ENCODE measurements at regions not wholly inside any gene's neighbourhood (a gene's known extent, or its start where the extent isn't known, plus 50 kb on each side); places are given as distances from the start of the nearest gene placed in this dataset.

GRCh38 chr10:14448197-14448990 is 117.7 kb upstream of the FRMD4A start:
- intact Hi-C loops (cut with DNase I): no loop called here
- TF ChIP-seq, protein P1, sequence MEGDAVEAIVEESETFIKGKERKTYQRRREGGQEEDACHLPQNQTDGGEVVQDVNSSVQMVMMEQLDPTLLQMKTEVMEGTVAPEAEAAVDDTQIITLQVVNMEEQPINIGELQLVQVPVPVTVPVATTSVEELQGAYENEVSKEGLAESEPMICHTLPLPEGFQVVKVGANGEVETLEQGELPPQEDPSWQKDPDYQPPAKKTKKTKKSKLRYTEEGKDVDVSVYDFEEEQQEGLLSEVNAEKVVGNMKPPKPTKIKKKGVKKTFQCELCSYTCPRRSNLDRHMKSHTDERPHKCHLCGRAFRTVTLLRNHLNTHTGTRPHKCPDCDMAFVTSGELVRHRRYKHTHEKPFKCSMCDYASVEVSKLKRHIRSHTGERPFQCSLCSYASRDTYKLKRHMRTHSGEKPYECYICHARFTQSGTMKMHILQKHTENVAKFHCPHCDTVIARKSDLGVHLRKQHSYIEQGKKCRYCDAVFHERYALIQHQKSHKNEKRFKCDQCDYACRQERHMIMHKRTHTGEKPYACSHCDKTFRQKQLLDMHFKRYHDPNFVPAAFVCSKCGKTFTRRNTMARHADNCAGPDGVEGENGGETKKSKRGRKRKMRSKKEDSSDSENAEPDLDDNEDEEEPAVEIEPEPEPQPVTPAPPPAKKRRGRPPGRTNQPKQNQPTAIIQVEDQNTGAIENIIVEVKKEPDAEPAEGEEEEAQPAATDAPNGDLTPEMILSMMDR (IDR thresholded peaks at IDR 0.05): no peak
- no peak for TF ChIP-seq POLR2A (IDR thresholded peaks at IDR 0.05)
- H3K4me3 ChIP-seq: no peak overlapping the region
- H3K27me3 ChIP-seq: no peaks in the 10 kb centered on the region
- H3K27ac ChIP-seq: no peak overlapping the region
- H3K9me3 ChIP-seq (replicated peaks in 1 of 3): no peaks in the 10 kb centered on the region
- DNase-seq: no peak
- whole genome bisulfite sequencing, 4 donors: 62 to 76% (median 72%) methylated on average over 8 to 12 of the region's 12 CpGs
- H3K4me1 ChIP-seq (replicated peaks in 1 of 2): peaks cover 0 to 8% of the 10 kb centered on the region in 2 donors
- no peaks in the 10 kb centered on the region for H3K36me3 ChIP-seq (replicated peaks in 1 of 2)

DNA sequence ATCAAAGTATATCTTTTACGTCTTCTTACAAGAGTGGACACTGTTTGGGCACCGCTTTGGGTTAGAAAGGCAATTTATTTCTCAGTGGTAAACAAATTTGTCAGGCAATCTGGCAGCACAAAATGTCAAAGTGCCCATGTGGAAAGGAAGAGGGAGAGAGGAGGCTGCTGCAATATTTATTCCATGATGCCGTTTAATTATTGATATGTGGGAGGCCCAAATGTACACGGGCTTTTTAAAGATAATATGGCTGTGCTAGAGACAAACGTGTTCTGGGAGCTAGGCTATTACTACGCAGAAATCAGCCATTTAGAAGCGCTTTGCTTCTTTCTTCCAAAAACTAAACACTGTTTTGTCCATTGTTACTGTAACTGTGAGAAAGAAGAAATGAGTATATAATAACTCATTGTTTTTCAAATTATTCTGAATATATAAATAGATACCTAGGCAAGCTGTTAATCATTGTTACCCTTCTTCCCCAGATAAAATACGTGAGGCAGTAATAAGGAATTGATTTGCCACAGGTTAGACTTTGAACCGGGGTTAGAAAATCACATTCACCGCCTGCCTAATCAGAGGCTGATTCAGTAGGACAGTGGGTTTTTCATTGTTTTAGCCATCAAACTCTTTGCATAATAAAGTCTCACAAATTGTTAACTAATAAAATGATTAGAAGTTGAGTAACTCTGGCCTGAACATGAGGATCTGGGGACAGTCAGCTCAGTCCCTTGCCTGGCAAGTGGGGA is 116.5 kb upstream of the FRMD4A start:
- TF ChIP-seq, protein P1 (IDR thresholded peaks at IDR 0.05): no peak
- TF ChIP-seq POLR2A (IDR thresholded peaks at IDR 0.05): no peak
- intact Hi-C loops (cut with DNase I): no loop called here
- Histone ChIP-seq H3K27ac (no peak overlapping the region), H3K4me1 (replicated peaks in 1 of 2) (peaks cover 0 to 8% of the 10 kb centered on the region in 2 donors), H3K9me3 (replicated peaks in 1 of 3) (peaks cover 0 to 5% (median 0%) of the 10 kb centered on the region in 3 donors), H3K4me3 (no peak overlapping the region), H3K27me3 (no peaks in the 10 kb centered on the region), H3K36me3 (replicated peaks in 1 of 2) (no peaks in the 10 kb centered on the region)
- no peak for DNase-seq
- 79 to 92% (median 87%) methylated on average over 10 of the region's 10 CpGs for WGBS, 4 donors

GRCh38 chr10:14439451-14440259 is 108.9 kb upstream of the FRMD4A start:
- no peak overlapping the region for H3K27ac ChIP-seq
- no peak overlapping the region for H3K4me3 ChIP-seq
- TF ChIP-seq, protein P1 (IDR thresholded peaks at IDR 0.05): peak in 1 of 6 experiments; percentile 6
- TF ChIP-seq POLR2A (IDR thresholded peaks at IDR 0.05): no peak
- intact Hi-C loops (cut with DNase I): no loop called here
- H3K36me3 ChIP-seq (replicated peaks in 1 of 2): no peaks in the 10 kb centered on the region
- 68 to 75% (median 70%) methylated on average over 8 of the region's 8 CpGs for WGBS, 4 donors
- H3K4me1 ChIP-seq (replicated peaks in 1 of 2): no peaks in the 10 kb centered on the region
- DNase-seq: no peak
- no peaks in the 10 kb centered on the region for H3K27me3 ChIP-seq
- H3K9me3 ChIP-seq (replicated peaks in 1 of 3): peaks cover 0 to 5% (median 0%) of the 10 kb centered on the region in 3 donors

DNA sequence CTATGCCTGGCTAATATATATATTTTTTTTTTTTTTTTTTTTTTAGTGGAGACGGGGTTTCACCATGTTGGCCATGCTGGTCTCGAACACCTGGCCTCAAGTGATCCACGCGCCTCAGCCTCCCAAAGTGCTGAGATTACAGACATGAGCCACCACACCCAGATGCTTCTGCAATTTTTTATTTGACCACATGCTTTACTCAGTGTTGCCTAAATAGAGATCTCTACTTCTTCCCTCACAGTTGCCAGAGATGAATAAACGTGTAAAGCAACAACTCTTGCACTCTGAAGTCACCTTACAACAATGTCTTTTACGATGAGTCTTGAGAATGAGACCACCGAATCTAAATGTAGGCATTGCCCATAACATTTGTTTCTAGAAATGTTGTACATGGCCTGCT is 107.9 kb upstream of the FRMD4A start:
- no peak for DNase-seq
- 77 to 81% (median 79%) methylated on average over 5 to 7 of the region's 7 CpGs for WGBS, 4 donors
- Histone ChIP-seq H3K27ac (no peak overlapping the region), H3K36me3 (replicated peaks in 1 of 2) (no peaks in the 10 kb centered on the region), H3K27me3 (no peaks in the 10 kb centered on the region), H3K4me3 (no peak overlapping the region), H3K4me1 (replicated peaks in 1 of 2) (no peaks in the 10 kb centered on the region), H3K9me3 (replicated peaks in 1 of 3) (peaks cover 0 to 5% (median 0%) of the 10 kb centered on the region in 3 donors)
- intact Hi-C loops (cut with DNase I): no loop called here
- TF ChIP-seq, protein P1 (IDR thresholded peaks at IDR 0.05): no peak
- TF ChIP-seq POLR2A (IDR thresholded peaks at IDR 0.05): no peak
